WTC11 (cell line): ENCODE measurements at regions not wholly inside any gene's neighbourhood (a gene's known extent, or its start where the extent isn't known, plus 50 kb on each side); places are given as distances from the start of the nearest gene placed in this dataset.

Experiments
- ATAC-seq: fragments of 200-7000 bp; cut with Tn5 transposase; 2 replicates; pipeline ENCODE4 v1.10.0; 2021; ENCODE audit warnings: mild to moderate bottlenecking, moderate library complexity
- CTCF ChIA-PET: fragments of 300-600 bp; sonication (Branson Sonifier 250); formaldehyde crosslinking; loops from one replicate; lab custom pipeline; 2021; ENCODE audit warnings: antibody characterized with exemption; lab: Charles Lee
- POLR2A ChIA-PET: fragments of 350-600 bp; sonication (Branson Sonifier 250); formaldehyde crosslinking; loops from one replicate; lab custom pipeline; 2021; ENCODE audit warnings: antibody characterized with exemption; lab: Charles Lee
- DNase-seq: peaks from one replicate; pipeline ENCODE4 v3.0.0; 2021; ENCODE audit warnings: low spot score
- H3K27ac Mint-ChIP-seq: 2 replicates; pipeline ENCODE4 v1.8.0; 2021; ENCODE audit warnings: mixed read lengths
- H3K27me3 Mint-ChIP-seq: 2 replicates; pipeline ENCODE4 v1.8.0; 2021; ENCODE audit warnings: low read depth, mild to moderate bottlenecking, moderate library complexity, mixed read lengths
- H3K36me3 Mint-ChIP-seq: 2 replicates; pipeline ENCODE4 v1.8.0; 2021; ENCODE audit warnings: mixed read lengths
- H3K4me1 Mint-ChIP-seq: 2 replicates; pipeline ENCODE4 v1.8.0; 2022; ENCODE audit warnings: mixed read lengths
- H3K4me3 Mint-ChIP-seq: 2 replicates; pipeline ENCODE4 v1.8.0; 2021; ENCODE audit warnings: mild to moderate bottlenecking, moderate library complexity, mixed read lengths
- H3K9me3 Mint-ChIP-seq: 2 replicates; pipeline ENCODE4 v1.8.0; 2021; ENCODE audit warnings: mixed read lengths
- FOXJ3 ChIP-seq: sonication (generic); formaldehyde crosslinking; IDR thresholded peaks from 2 replicates; pipeline ENCODE4 v1.9.0; 2021; ENCODE audit warnings: missing genetic modification reagents, mild to moderate bottlenecking, borderline replicate concordance
- GABPB1 ChIP-seq: sonication (generic); formaldehyde crosslinking; IDR thresholded peaks from 2 replicates; pipeline ENCODE4 v1.8.1; 2023; ENCODE audit warnings: mild to moderate bottlenecking, missing genetic modification reagents
- IRF2 ChIP-seq: sonication (generic); formaldehyde crosslinking; IDR thresholded peaks from 2 replicates; pipeline ENCODE4 v1.8.0; 2022; ENCODE audit warnings: low read depth, missing genetic modification reagents, borderline replicate concordance
- JAZF1 ChIP-seq: fragments of 250-450 bp; sonication (Bioruptor Pico); IDR thresholded peaks from 2 replicates; pipeline ENCODE4 v1.9.0; 2021; ENCODE audit warnings: moderate library complexity, mild to moderate bottlenecking, inconsistent platforms
- JUN ChIP-seq: sonication (generic); formaldehyde crosslinking; IDR thresholded peaks from 2 replicates; pipeline ENCODE4 v1.8.0; 2023; ENCODE audit warnings: mild to moderate bottlenecking, missing genetic modification reagents
- NFATC4 ChIP-seq: fragments of 250-450 bp; sonication (Bioruptor Pico); IDR thresholded peaks from 2 replicates; pipeline ENCODE4 v1.9.0; 2021; ENCODE audit warnings: mild to moderate bottlenecking
- RELA ChIP-seq: sonication (generic); formaldehyde crosslinking; IDR thresholded peaks from 2 replicates; pipeline ENCODE4 v1.8.1; 2022; ENCODE audit warnings: missing genetic modification reagents, mild to moderate bottlenecking, borderline replicate concordance
- TEAD4 ChIP-seq: sonication (generic); formaldehyde crosslinking; IDR thresholded peaks from 2 replicates; pipeline ENCODE4 v1.8.0; 2022; ENCODE audit warnings: mild to moderate bottlenecking, missing genetic modification reagents
- TP53 ChIP-seq: sonication (generic); formaldehyde crosslinking; IDR thresholded peaks from 2 replicates; pipeline ENCODE4 v1.8.1; 2023; ENCODE audit warnings: mild to moderate bottlenecking, missing genetic modification reagents
- ZNF232 ChIP-seq: sonication (generic); formaldehyde crosslinking; IDR thresholded peaks from 2 replicates; pipeline ENCODE4 v1.8.0; 2022; ENCODE audit warnings: mild to moderate bottlenecking, missing genetic modification reagents
- ZNF423 ChIP-seq: fragments of 250-450 bp; sonication (Bioruptor Pico); IDR thresholded peaks from 2 replicates; pipeline ENCODE4 v2.1.2; 2022; ENCODE audit warnings: mild to moderate bottlenecking, moderate library complexity
- TF ChIP-seq, protein P1 (sequence below): sonication (generic); formaldehyde crosslinking; IDR thresholded peaks from 2 replicates; pipeline ENCODE4 v1.8.1; 2022; ENCODE audit warnings: low read depth, mild to moderate bottlenecking, moderate library complexity, missing genetic modification reagents, borderline replicate concordance
- TF ChIP-seq, protein P2 (sequence below): sonication (generic); formaldehyde crosslinking; IDR thresholded peaks from 2 replicates; pipeline ENCODE4 v1.8.0; 2022; ENCODE audit warnings: mild to moderate bottlenecking, missing genetic modification reagents
- TF ChIP-seq, protein P3 (sequence below): sonication (generic); formaldehyde crosslinking; IDR thresholded peaks from 2 replicates; pipeline ENCODE4 v1.8.1; 2023; ENCODE audit warnings: mild to moderate bottlenecking, missing genetic modification reagents
- TF ChIP-seq, protein P4 (sequence below): sonication (generic); formaldehyde crosslinking; IDR thresholded peaks from 2 replicates; pipeline ENCODE4 v1.8.1; 2023; ENCODE audit warnings: mild to moderate bottlenecking, missing genetic modification reagents
- TF ChIP-seq, protein P5 (sequence below): sonication (generic); formaldehyde crosslinking; IDR thresholded peaks from 2 replicates; pipeline ENCODE4 v1.8.0; 2023; ENCODE audit warnings: missing genetic modification reagents, mild to moderate bottlenecking, borderline replicate concordance
- TF ChIP-seq, protein P6 (sequence below): sonication (generic); formaldehyde crosslinking; IDR thresholded peaks from 2 replicates; pipeline ENCODE4 v1.8.1; 2022; ENCODE audit warnings: low read depth, missing genetic modification reagents, borderline replicate concordance
- TF ChIP-seq, protein P7 (sequence below): sonication (generic); formaldehyde crosslinking; IDR thresholded peaks from 2 replicates; pipeline ENCODE4 v1.8.0; 2023; ENCODE audit warnings: missing genetic modification reagents
- TF ChIP-seq, protein P8 (sequence below): sonication (generic); formaldehyde crosslinking; IDR thresholded peaks from 2 replicates; pipeline ENCODE4 v1.8.0; 2022; ENCODE audit warnings: missing genetic modification reagents

DNA sequence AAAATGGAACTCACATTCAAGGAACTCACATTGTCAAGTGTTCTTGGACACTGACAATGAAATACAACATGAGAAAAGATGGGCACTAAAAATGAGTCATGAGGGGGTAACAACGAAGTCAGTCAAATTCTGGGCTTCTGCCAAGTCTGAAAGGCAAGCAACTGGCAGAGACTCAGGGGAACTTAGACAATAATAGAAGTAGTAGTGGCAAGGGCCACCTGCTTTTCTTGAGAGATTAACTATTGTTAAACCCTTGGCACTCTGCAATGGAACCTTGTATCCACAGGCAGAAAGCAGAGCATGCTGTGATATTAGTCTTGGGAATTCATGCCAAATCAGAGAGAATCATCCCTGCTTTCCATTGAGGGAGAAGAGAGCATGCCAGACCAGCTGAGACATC lies 382.6 kb upstream of the CDH2 start (continued):
- TF ChIP-seq, protein P1, sequence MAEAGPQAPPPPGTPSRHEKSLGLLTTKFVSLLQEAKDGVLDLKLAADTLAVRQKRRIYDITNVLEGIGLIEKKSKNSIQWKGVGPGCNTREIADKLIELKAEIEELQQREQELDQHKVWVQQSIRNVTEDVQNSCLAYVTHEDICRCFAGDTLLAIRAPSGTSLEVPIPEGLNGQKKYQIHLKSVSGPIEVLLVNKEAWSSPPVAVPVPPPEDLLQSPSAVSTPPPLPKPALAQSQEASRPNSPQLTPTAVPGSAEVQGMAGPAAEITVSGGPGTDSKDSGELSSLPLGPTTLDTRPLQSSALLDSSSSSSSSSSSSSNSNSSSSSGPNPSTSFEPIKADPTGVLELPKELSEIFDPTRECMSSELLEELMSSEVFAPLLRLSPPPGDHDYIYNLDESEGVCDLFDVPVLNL (CRISPR knock-in tag), result no peak
- TF ChIP-seq, protein P2, sequence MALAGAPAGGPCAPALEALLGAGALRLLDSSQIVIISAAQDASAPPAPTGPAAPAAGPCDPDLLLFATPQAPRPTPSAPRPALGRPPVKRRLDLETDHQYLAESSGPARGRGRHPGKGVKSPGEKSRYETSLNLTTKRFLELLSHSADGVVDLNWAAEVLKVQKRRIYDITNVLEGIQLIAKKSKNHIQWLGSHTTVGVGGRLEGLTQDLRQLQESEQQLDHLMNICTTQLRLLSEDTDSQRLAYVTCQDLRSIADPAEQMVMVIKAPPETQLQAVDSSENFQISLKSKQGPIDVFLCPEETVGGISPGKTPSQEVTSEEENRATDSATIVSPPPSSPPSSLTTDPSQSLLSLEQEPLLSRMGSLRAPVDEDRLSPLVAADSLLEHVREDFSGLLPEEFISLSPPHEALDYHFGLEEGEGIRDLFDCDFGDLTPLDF (CRISPR knock-in tag), result no peak
- TF ChIP-seq FOXJ3 (CRISPR knock-in tag), result no peak
- TF ChIP-seq, all 79 proteins: peak for 0

DNA sequence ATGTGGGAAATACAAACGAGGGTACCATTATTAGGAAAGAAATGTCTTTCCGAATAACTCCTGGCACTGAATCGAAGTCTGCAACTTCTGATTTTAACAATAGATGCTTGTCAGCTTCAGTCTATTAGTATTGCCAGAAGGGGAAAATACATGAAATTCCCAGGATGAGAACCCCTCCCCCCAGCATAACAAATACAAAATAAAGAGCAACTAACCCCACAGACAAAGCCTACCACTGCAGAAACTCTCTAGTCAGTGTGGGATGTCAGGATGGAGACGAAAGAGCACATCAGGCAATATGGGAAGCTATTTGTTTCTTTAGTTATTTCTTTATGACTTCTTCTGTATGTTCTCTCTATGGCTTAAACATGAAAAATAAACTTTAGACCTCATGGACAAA lies 365.0 kb upstream of the CDH2 start:
- Mint-ChIP-seq H3K4me1 (peaks cover 16% of the 10 kb centered on the region), H3K36me3 (no peaks in the 10 kb centered on the region), H3K4me3 (no peak overlapping the region), H3K27me3 (no peaks in the 10 kb centered on the region), H3K9me3 (peaks cover 6% of the 10 kb centered on the region; the same call in 1 of the 2 replicates), H3K27ac (no peak overlapping the region)
- CTCF ChIA-PET, result no interaction called here
- POLR2A ChIA-PET, result no interaction called here
- DNase-seq (no peak), ATAC-seq (no peak)
- TF ChIP-seq TP53 (CRISPR knock-in tag) (no peak), GABPB1 (CRISPR knock-in tag) (no peak), ZNF423 (CRISPR knock-in tag) (no peak), JAZF1 (no peak), IRF2 (no peak), JUN (CRISPR knock-in tag) (no peak), NFATC4 (no peak), ZNF232 (CRISPR knock-in tag) (no peak), RELA (CRISPR knock-in tag) (no peak), FOXJ3 (CRISPR knock-in tag) (no peak), TEAD4 (CRISPR knock-in tag) (no peak)
- TF ChIP-seq, protein P3, sequence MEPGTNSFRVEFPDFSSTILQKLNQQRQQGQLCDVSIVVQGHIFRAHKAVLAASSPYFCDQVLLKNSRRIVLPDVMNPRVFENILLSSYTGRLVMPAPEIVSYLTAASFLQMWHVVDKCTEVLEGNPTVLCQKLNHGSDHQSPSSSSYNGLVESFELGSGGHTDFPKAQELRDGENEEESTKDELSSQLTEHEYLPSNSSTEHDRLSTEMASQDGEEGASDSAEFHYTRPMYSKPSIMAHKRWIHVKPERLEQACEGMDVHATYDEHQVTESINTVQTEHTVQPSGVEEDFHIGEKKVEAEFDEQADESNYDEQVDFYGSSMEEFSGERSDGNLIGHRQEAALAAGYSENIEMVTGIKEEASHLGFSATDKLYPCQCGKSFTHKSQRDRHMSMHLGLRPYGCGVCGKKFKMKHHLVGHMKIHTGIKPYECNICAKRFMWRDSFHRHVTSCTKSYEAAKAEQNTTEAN (CRISPR knock-in tag), result no peak
- TF ChIP-seq, protein P4, sequence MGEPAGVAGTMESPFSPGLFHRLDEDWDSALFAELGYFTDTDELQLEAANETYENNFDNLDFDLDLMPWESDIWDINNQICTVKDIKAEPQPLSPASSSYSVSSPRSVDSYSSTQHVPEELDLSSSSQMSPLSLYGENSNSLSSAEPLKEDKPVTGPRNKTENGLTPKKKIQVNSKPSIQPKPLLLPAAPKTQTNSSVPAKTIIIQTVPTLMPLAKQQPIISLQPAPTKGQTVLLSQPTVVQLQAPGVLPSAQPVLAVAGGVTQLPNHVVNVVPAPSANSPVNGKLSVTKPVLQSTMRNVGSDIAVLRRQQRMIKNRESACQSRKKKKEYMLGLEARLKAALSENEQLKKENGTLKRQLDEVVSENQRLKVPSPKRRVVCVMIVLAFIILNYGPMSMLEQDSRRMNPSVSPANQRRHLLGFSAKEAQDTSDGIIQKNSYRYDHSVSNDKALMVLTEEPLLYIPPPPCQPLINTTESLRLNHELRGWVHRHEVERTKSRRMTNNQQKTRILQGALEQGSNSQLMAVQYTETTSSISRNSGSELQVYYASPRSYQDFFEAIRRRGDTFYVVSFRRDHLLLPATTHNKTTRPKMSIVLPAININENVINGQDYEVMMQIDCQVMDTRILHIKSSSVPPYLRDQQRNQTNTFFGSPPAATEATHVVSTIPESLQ (CRISPR knock-in tag), result no peak
- TF ChIP-seq, protein P5, sequence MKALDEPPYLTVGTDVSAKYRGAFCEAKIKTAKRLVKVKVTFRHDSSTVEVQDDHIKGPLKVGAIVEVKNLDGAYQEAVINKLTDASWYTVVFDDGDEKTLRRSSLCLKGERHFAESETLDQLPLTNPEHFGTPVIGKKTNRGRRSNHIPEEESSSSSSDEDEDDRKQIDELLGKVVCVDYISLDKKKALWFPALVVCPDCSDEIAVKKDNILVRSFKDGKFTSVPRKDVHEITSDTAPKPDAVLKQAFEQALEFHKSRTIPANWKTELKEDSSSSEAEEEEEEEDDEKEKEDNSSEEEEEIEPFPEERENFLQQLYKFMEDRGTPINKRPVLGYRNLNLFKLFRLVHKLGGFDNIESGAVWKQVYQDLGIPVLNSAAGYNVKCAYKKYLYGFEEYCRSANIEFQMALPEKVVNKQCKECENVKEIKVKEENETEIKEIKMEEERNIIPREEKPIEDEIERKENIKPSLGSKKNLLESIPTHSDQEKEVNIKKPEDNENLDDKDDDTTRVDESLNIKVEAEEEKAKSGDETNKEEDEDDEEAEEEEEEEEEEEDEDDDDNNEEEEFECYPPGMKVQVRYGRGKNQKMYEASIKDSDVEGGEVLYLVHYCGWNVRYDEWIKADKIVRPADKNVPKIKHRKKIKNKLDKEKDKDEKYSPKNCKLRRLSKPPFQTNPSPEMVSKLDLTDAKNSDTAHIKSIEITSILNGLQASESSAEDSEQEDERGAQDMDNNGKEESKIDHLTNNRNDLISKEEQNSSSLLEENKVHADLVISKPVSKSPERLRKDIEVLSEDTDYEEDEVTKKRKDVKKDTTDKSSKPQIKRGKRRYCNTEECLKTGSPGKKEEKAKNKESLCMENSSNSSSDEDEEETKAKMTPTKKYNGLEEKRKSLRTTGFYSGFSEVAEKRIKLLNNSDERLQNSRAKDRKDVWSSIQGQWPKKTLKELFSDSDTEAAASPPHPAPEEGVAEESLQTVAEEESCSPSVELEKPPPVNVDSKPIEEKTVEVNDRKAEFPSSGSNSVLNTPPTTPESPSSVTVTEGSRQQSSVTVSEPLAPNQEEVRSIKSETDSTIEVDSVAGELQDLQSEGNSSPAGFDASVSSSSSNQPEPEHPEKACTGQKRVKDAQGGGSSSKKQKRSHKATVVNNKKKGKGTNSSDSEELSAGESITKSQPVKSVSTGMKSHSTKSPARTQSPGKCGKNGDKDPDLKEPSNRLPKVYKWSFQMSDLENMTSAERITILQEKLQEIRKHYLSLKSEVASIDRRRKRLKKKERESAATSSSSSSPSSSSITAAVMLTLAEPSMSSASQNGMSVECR (CRISPR knock-in tag), result no peak
- TF ChIP-seq, protein P6, sequence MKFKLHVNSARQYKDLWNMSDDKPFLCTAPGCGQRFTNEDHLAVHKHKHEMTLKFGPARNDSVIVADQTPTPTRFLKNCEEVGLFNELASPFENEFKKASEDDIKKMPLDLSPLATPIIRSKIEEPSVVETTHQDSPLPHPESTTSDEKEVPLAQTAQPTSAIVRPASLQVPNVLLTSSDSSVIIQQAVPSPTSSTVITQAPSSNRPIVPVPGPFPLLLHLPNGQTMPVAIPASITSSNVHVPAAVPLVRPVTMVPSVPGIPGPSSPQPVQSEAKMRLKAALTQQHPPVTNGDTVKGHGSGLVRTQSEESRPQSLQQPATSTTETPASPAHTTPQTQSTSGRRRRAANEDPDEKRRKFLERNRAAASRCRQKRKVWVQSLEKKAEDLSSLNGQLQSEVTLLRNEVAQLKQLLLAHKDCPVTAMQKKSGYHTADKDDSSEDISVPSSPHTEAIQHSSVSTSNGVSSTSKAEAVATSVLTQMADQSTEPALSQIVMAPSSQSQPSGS (CRISPR knock-in tag), result no peak
- TF ChIP-seq, protein P7, sequence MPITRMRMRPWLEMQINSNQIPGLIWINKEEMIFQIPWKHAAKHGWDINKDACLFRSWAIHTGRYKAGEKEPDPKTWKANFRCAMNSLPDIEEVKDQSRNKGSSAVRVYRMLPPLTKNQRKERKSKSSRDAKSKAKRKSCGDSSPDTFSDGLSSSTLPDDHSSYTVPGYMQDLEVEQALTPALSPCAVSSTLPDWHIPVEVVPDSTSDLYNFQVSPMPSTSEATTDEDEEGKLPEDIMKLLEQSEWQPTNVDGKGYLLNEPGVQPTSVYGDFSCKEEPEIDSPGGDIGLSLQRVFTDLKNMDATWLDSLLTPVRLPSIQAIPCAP (CRISPR knock-in tag), result no peak
- TF ChIP-seq, protein P8, sequence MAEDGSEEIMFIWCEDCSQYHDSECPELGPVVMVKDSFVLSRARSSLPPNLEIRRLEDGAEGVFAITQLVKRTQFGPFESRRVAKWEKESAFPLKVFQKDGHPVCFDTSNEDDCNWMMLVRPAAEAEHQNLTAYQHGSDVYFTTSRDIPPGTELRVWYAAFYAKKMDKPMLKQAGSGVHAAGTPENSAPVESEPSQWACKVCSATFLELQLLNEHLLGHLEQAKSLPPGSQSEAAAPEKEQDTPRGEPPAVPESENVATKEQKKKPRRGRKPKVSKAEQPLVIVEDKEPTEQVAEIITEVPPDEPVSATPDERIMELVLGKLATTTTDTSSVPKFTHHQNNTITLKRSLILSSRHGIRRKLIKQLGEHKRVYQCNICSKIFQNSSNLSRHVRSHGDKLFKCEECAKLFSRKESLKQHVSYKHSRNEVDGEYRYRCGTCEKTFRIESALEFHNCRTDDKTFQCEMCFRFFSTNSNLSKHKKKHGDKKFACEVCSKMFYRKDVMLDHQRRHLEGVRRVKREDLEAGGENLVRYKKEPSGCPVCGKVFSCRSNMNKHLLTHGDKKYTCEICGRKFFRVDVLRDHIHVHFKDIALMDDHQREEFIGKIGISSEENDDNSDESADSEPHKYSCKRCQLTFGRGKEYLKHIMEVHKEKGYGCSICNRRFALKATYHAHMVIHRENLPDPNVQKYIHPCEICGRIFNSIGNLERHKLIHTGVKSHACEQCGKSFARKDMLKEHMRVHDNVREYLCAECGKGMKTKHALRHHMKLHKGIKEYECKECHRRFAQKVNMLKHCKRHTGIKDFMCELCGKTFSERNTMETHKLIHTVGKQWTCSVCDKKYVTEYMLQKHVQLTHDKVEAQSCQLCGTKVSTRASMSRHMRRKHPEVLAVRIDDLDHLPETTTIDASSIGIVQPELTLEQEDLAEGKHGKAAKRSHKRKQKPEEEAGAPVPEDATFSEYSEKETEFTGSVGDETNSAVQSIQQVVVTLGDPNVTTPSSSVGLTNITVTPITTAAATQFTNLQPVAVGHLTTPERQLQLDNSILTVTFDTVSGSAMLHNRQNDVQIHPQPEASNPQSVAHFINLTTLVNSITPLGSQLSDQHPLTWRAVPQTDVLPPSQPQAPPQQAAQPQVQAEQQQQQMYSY (CRISPR knock-in tag), result no peak
